ENCODE measurements at regions not wholly inside any gene's neighbourhood (a gene's known extent, or its start where the extent isn't known, plus 50 kb on each side); places are given as distances from the start of the nearest gene placed in this dataset.

DNA sequence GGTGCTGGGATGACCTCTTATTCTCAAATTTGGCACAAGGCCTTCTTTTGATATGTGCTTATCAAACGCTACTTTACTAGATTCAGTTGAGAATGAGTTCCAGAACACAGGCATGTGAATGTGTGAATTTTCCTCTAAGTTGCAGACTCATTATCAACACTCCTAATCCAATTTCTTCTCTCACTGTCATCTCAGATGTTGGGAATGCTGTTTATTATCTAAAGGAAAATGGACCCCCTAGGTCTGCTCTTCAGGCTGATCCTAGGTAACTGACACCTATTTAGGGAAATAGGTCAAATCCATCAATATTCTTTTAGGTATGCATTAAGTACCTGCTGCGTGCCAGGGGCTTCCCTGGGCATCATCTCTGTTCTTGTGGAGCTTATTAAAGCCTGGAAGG is 215.0 kb upstream of the NOX3 start:
- no peaks in the 10 kb centered on the region for H3K4me1 Mint-ChIP-seq (ENCODE audit: low read depth, unreplicated experiment)
- BruUV-seq (replicated peaks): no TSS peak
- no peak for DNase-seq
- no peak overlapping the region for H3K27ac Mint-ChIP-seq (ENCODE audit: unreplicated experiment)
- H3K27me3 Mint-ChIP-seq (ENCODE audit: unreplicated experiment): no peaks in the 10 kb centered on the region
- H3K36me3 Mint-ChIP-seq (ENCODE audit: insufficient read depth, unreplicated experiment): no peaks in the 10 kb centered on the region
- CTCF ChIA-PET: no interaction called here
- intact Hi-C loops (cut with micrococcal nuclease; ENCODE audit: unreplicated experiment): no loop called here
- TF ChIP-seq, protein P1, sequence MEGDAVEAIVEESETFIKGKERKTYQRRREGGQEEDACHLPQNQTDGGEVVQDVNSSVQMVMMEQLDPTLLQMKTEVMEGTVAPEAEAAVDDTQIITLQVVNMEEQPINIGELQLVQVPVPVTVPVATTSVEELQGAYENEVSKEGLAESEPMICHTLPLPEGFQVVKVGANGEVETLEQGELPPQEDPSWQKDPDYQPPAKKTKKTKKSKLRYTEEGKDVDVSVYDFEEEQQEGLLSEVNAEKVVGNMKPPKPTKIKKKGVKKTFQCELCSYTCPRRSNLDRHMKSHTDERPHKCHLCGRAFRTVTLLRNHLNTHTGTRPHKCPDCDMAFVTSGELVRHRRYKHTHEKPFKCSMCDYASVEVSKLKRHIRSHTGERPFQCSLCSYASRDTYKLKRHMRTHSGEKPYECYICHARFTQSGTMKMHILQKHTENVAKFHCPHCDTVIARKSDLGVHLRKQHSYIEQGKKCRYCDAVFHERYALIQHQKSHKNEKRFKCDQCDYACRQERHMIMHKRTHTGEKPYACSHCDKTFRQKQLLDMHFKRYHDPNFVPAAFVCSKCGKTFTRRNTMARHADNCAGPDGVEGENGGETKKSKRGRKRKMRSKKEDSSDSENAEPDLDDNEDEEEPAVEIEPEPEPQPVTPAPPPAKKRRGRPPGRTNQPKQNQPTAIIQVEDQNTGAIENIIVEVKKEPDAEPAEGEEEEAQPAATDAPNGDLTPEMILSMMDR (IDR thresholded peaks at IDR 0.05; ENCODE audit: unreplicated experiment): no peak
- H3K9me3 Mint-ChIP-seq (ENCODE audit: low read depth, unreplicated experiment): peaks cover 2% of the 10 kb centered on the region
- H3K4me3 Mint-ChIP-seq (ENCODE audit: low read depth, unreplicated experiment): no peak overlapping the region

DNA sequence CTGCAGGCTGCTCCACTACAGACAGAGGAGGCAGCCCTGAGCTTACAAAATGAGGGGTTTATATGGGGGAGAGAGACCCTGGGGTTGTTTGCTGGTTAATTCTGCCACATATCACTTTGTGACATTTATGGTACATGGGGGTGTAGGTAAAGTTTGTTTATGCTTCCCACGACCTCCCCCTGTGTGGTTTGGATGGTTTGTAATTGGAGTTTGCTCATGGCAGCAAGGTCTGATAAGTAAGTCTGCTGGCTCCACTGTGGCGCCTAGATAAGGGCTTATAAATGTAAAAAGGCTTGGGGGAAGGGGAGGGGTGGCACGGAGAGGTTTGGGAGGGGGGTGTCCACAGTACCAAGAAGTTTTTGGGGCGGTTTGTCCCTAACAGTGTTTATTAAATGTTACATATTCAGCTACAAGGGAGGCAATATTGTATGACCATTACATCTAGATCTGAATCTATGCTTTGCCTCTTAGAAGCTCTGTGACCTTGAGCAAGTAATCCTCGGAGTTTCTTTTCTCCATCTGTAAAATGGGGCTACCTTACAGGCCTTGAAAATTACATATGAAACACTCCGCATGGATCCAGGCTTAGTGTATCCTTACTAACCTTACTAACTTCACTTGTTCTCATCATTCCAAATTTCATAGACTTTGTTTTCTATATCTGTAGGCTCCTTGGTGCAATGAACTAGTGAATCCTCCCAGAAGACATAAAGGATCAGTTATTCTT is 204.8 kb upstream of the NOX3 start:
- intact Hi-C loops (cut with micrococcal nuclease; ENCODE audit: unreplicated experiment): no loop called here
- no peaks in the 10 kb centered on the region for H3K36me3 Mint-ChIP-seq (ENCODE audit: insufficient read depth, unreplicated experiment)
- no TSS peak for BruUV-seq (replicated peaks)
- DNase-seq: no peak
- no peak overlapping the region for H3K27ac Mint-ChIP-seq (ENCODE audit: unreplicated experiment)
- CTCF ChIA-PET: no interaction called here
- TF ChIP-seq, protein P1 (IDR thresholded peaks at IDR 0.05; ENCODE audit: unreplicated experiment): no peak
- H3K9me3 Mint-ChIP-seq (ENCODE audit: low read depth, unreplicated experiment): peaks cover 6% of the 10 kb centered on the region
- H3K27me3 Mint-ChIP-seq (ENCODE audit: unreplicated experiment): no peaks in the 10 kb centered on the region
- no peak overlapping the region for H3K4me3 Mint-ChIP-seq (ENCODE audit: low read depth, unreplicated experiment)
- no peaks in the 10 kb centered on the region for H3K4me1 Mint-ChIP-seq (ENCODE audit: low read depth, unreplicated experiment)

DNA sequence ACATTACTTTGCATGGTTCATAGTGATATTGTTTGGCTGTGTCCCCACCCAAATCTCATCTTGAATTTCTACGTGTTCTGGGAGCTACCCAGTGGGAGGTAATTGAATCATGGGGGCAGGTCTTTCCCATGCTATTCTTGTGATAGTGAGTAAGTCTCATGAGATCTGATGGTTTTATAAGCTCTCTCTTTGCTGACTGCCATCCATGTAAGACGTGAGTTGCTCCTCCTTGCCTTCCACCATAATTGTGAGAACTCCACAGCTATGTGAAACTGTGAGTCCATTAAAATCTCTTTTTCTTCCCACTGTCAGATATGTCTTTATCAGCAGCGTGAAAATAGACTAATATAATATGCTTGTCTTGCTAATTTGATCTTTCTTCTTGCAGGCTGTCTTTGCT is 200.4 kb upstream of the NOX3 start:
- intact Hi-C loops (cut with micrococcal nuclease; ENCODE audit: unreplicated experiment): no loop called here
- Mint-ChIP-seq H3K27me3 (ENCODE audit: unreplicated experiment) (no peaks in the 10 kb centered on the region), H3K36me3 (ENCODE audit: insufficient read depth, unreplicated experiment) (no peaks in the 10 kb centered on the region), H3K4me1 (ENCODE audit: low read depth, unreplicated experiment) (no peaks in the 10 kb centered on the region), H3K4me3 (ENCODE audit: low read depth, unreplicated experiment) (no peak overlapping the region), H3K9me3 (ENCODE audit: low read depth, unreplicated experiment) (peaks cover 6% of the 10 kb centered on the region), H3K27ac (ENCODE audit: unreplicated experiment) (no peak overlapping the region)
- TF ChIP-seq, protein P1 (IDR thresholded peaks at IDR 0.05; ENCODE audit: unreplicated experiment): no peak
- CTCF ChIA-PET: no interaction called here
- no peak for DNase-seq
- BruUV-seq (replicated peaks): no TSS peak

- Mint-ChIP-seq H3K4me3 (ENCODE audit: low read depth, unreplicated experiment) (no peak overlapping the region), H3K27me3 (ENCODE audit: unreplicated experiment) (no peaks in the 10 kb centered on the region), H3K36me3 (ENCODE audit: insufficient read depth, unreplicated experiment) (no peaks in the 10 kb centered on the region), H3K9me3 (ENCODE audit: low read depth, unreplicated experiment) (peaks cover 6% of the 10 kb centered on the region), H3K4me1 (ENCODE audit: low read depth, unreplicated experiment) (no peaks in the 10 kb centered on the region), H3K27ac (ENCODE audit: unreplicated experiment) (no peak overlapping the region)
- TF ChIP-seq, protein P1 (IDR thresholded peaks at IDR 0.05; ENCODE audit: unreplicated experiment): no peak
- intact Hi-C loops (cut with micrococcal nuclease; ENCODE audit: unreplicated experiment): no loop called here
- no TSS peak for BruUV-seq (replicated peaks)
- CTCF ChIA-PET: no interaction called here
- no peak for DNase-seq
Observed at GRCh38 chr6:155654474-155654873, 198.8 kb upstream of the NOX3 start.
